ENCODE measurements at regions not wholly inside any gene's neighbourhood (a gene's known extent, or its start where the extent isn't known, plus 50 kb on each side); places are given as distances from the start of the nearest gene placed in this dataset.

DNA sequence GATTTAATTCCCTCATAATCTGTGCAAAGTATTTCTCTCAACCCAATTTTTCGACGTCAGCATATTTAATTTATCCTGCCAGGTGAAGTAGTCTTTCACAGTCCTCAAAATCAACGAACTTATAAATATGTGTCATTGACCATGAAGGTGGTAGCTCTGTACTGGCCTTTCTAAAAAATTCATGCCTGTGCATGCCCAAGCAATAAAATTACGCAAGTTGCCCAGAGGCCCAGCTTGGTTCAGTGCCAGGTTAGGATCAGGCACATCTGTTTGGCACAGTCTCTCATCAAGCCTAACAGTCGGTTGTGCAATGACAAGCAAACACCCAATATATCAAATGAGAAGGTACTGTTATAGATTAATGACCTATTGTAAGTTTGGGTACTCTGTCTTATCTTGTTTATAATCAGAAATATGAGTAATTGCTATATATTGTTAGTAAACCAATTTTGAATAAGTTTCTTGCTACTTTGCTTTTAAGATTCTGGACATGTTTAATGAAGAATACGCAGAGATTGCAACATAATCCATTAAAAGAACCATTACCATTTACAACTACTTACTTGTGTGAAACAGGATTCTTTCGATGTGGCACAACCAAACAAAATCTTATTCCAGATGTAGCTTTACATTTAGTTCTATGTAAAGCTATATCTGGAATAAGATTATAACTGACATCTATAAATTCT lies 159.0 kb upstream of the IL12A start:
- Histone ChIP-seq H3K4me1 (ENCODE audit: control insufficient read depth, low read length) (no peaks in the 10 kb centered on the region), H3K4me3 (ENCODE audit: low read length) (no peak overlapping the region), H3F3A (ENCODE audit: control insufficient read depth, insufficient read depth) (no peaks in the 10 kb centered on the region), H4K20me1 (ENCODE audit: control insufficient read depth, insufficient read depth, low read depth, low read length) (no peaks in the 10 kb centered on the region), H3K27me3 (ENCODE audit: control insufficient read depth, low read length) (peaks cover 6% of the 10 kb centered on the region; the same call in 1 of the 2 replicates), H3K9me2 (replicated peaks; ENCODE audit: control insufficient read depth, low read length) (no peaks in the 10 kb centered on the region), H3K27ac (ENCODE audit: low read depth, low read length) (no peak overlapping the region), H3K9me3 (ENCODE audit: control insufficient read depth, insufficient read depth, low read length) (no peaks in the 10 kb centered on the region), H3K36me3 (ENCODE audit: control insufficient read depth, low read length) (no peaks in the 10 kb centered on the region), H3K79me2 (ENCODE audit: control insufficient read depth, low read length) (no peaks in the 10 kb centered on the region), H3K4me2 (ENCODE audit: low read length) (no peak overlapping the region)
- no peak for TF ChIP-seq EZH2phosphoT487 (IDR thresholded peaks at IDR 0.05; ENCODE audit: borderline replicate concordance, low read length)
- TF ChIP-seq, protein P1, sequence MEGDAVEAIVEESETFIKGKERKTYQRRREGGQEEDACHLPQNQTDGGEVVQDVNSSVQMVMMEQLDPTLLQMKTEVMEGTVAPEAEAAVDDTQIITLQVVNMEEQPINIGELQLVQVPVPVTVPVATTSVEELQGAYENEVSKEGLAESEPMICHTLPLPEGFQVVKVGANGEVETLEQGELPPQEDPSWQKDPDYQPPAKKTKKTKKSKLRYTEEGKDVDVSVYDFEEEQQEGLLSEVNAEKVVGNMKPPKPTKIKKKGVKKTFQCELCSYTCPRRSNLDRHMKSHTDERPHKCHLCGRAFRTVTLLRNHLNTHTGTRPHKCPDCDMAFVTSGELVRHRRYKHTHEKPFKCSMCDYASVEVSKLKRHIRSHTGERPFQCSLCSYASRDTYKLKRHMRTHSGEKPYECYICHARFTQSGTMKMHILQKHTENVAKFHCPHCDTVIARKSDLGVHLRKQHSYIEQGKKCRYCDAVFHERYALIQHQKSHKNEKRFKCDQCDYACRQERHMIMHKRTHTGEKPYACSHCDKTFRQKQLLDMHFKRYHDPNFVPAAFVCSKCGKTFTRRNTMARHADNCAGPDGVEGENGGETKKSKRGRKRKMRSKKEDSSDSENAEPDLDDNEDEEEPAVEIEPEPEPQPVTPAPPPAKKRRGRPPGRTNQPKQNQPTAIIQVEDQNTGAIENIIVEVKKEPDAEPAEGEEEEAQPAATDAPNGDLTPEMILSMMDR (IDR thresholded peaks at IDR 0.05; ENCODE audit: low read depth, low read length, poor library complexity, severe bottlenecking), result no peak

DNA sequence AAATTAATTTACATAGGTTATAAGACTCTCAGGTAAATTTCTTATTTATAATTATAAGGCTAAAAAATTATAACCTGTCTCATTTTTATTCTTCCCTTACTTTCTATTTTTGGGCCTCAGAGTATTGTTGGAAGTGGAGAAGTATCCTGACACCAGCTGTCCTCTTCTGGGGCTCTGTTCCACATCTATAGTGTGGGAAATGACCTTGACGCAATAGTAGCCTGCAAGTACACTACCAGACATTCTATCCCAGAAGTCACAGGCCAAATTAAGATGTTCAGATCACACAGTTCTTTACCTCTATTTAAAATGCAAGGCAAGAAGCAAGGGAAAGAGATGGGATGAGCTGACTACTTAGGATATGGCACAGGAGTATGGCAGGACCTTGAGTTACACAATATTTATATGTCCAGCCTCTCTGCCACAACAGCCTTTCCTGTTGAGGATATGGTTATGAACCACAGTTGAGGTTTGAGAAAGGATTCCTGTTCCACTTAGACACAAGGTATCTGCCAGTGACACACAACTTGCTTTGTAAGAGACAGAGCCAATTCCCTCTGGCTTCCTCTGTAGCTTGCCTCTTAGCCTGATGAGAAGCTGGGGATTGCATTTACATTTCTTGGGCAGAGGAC lies 158.0 kb upstream of the IL12A start:
- Histone ChIP-seq H3K9me3 (ENCODE audit: control insufficient read depth, insufficient read depth, low read length) (no peaks in the 10 kb centered on the region), H3K9me2 (replicated peaks; ENCODE audit: control insufficient read depth, low read length) (no peaks in the 10 kb centered on the region), H3K79me2 (ENCODE audit: control insufficient read depth, low read length) (no peaks in the 10 kb centered on the region), H3K27me3 (ENCODE audit: control insufficient read depth, low read length) (peaks cover 5% of the 10 kb centered on the region; the same call in 1 of the 2 replicates), H3K36me3 (ENCODE audit: control insufficient read depth, low read length) (no peaks in the 10 kb centered on the region), H3K4me2 (ENCODE audit: low read length) (no peak overlapping the region), H3K27ac (ENCODE audit: low read depth, low read length) (no peak overlapping the region), H3F3A (ENCODE audit: control insufficient read depth, insufficient read depth) (no peaks in the 10 kb centered on the region), H4K20me1 (ENCODE audit: control insufficient read depth, insufficient read depth, low read depth, low read length) (no peaks in the 10 kb centered on the region), H3K4me1 (ENCODE audit: control insufficient read depth, low read length) (no peaks in the 10 kb centered on the region), H3K4me3 (ENCODE audit: low read length) (no peak overlapping the region)
- TF ChIP-seq, protein P1 (IDR thresholded peaks at IDR 0.05; ENCODE audit: low read depth, low read length, poor library complexity, severe bottlenecking), result no peak
- no peak for TF ChIP-seq EZH2phosphoT487 (IDR thresholded peaks at IDR 0.05; ENCODE audit: borderline replicate concordance, low read length)

- Histone ChIP-seq H3K9me2 (replicated peaks; ENCODE audit: control insufficient read depth, low read length) (no peaks in the 10 kb centered on the region), H3K27me3 (ENCODE audit: control insufficient read depth, low read length) (peaks cover 5% of the 10 kb centered on the region; the same call in 1 of the 2 replicates), H3K4me2 (ENCODE audit: low read length) (no peak overlapping the region), H3F3A (ENCODE audit: control insufficient read depth, insufficient read depth) (no peaks in the 10 kb centered on the region), H3K4me1 (ENCODE audit: control insufficient read depth, low read length) (no peaks in the 10 kb centered on the region), H3K36me3 (ENCODE audit: control insufficient read depth, low read length) (no peaks in the 10 kb centered on the region), H3K4me3 (ENCODE audit: low read length) (no peak overlapping the region), H4K20me1 (ENCODE audit: control insufficient read depth, insufficient read depth, low read depth, low read length) (no peaks in the 10 kb centered on the region), H3K9me3 (ENCODE audit: control insufficient read depth, insufficient read depth, low read length) (no peaks in the 10 kb centered on the region), H3K27ac (ENCODE audit: low read depth, low read length) (no peak overlapping the region), H3K79me2 (ENCODE audit: control insufficient read depth, low read length) (no peaks in the 10 kb centered on the region)
- no peak for TF ChIP-seq EZH2phosphoT487 (IDR thresholded peaks at IDR 0.05; ENCODE audit: borderline replicate concordance, low read length)
- TF ChIP-seq, protein P1 (IDR thresholded peaks at IDR 0.05; ENCODE audit: low read depth, low read length, poor library complexity, severe bottlenecking), result no peak
Measured at GRCh38 chr3:159831466-159831865, 157.2 kb upstream of the IL12A start.

Measured in DOHH2 (cell line).